ENCODE measurements at regions not wholly inside any gene's neighbourhood (a gene's known extent, or its start where the extent isn't known, plus 50 kb on each side); places are given as distances from the start of the nearest gene placed in this dataset.

GRCh38 chr6:50924758-50925157, 106.1 kb downstream of the TFAP2B start:
- H2BK12ac ChIP-seq (ENCODE audit: low read length): no peak overlapping the region
- no peaks in the 10 kb centered on the region for H3K79me2 ChIP-seq (ENCODE audit: control insufficient read depth, insufficient read depth, low read length, poor library complexity)
- no peak overlapping the region for H4K12ac ChIP-seq (ENCODE audit: low read depth, low read length)
- no peaks in the 10 kb centered on the region for H3K27me3 ChIP-seq (ENCODE audit: insufficient read depth, low read length)
- H2AFZ ChIP-seq (ENCODE audit: insufficient read depth, low read length, poor library complexity): no peak overlapping the region
- H3K14ac ChIP-seq (ENCODE audit: low read length): no peak overlapping the region
- H4K8ac ChIP-seq (ENCODE audit: low read depth, low read length): no peak overlapping the region
- H2BK5ac ChIP-seq (ENCODE audit: low read depth, low read length, poor library complexity): no peak overlapping the region
- H3K9ac ChIP-seq (ENCODE audit: low read length): no peak overlapping the region
- no peak overlapping the region for H2BK120ac ChIP-seq (ENCODE audit: insufficient read depth, low read length, poor library complexity)
- H4K91ac ChIP-seq (ENCODE audit: low read depth, low read length): no peak overlapping the region
- H3K9me3 ChIP-seq (ENCODE audit: insufficient read depth, low read depth, low read length): peaks cover 2% of the 10 kb centered on the region
- no CpG with 5 or more reads among the region's 3 CpGs for WGBS (ENCODE audit: extremely low coverage, insufficient coverage, insufficient read length)
- H3K4me3 ChIP-seq (ENCODE audit: low read depth, low read length): no peak overlapping the region
- H3K18ac ChIP-seq (ENCODE audit: low read length): no peak overlapping the region
- no peak for DNase-seq
- no peak overlapping the region for H3K4ac ChIP-seq (ENCODE audit: low read depth, low read length)
- H3K36me3 ChIP-seq (ENCODE audit: control insufficient read depth in 1 of 2, insufficient read depth in 2 of 2, low read length in 2 of 2): no peaks in the 10 kb centered on the region
- H3K27ac ChIP-seq (ENCODE audit: low read depth, low read length): no peak overlapping the region
- H3K23ac ChIP-seq (ENCODE audit: low read length): no peak overlapping the region
- H2AK5ac ChIP-seq (ENCODE audit: low read length): no peak overlapping the region
- H3K4me2 ChIP-seq (ENCODE audit: low read length): no peak overlapping the region
- no peaks in the 10 kb centered on the region for H3K4me1 ChIP-seq (ENCODE audit: control insufficient read depth in 1 of 2, insufficient read depth in 2 of 2, low read length in 2 of 2)
- H3K79me1 ChIP-seq (ENCODE audit: low read length): no peaks in the 10 kb centered on the region

GRCh38 chr6:50925548-50925947, 106.9 kb downstream of the TFAP2B start:
- Histone ChIP-seq H3K36me3 (ENCODE audit: control insufficient read depth in 1 of 2, insufficient read depth in 2 of 2, low read length in 2 of 2) (no peaks in the 10 kb centered on the region), H3K79me2 (ENCODE audit: control insufficient read depth, insufficient read depth, low read length, poor library complexity) (no peaks in the 10 kb centered on the region), H4K8ac (ENCODE audit: low read depth, low read length) (no peak overlapping the region), H3K27me3 (ENCODE audit: insufficient read depth, low read length) (no peaks in the 10 kb centered on the region), H3K4ac (ENCODE audit: low read depth, low read length) (no peak overlapping the region), H3K79me1 (ENCODE audit: low read length) (no peaks in the 10 kb centered on the region), H3K4me3 (ENCODE audit: low read depth, low read length) (no peak overlapping the region), H3K18ac (ENCODE audit: low read length) (no peak overlapping the region), H3K14ac (ENCODE audit: low read length) (no peak overlapping the region), H2AK5ac (ENCODE audit: low read length) (no peak overlapping the region), H3K9me3 (ENCODE audit: insufficient read depth, low read depth, low read length) (peaks cover 2% of the 10 kb centered on the region), H4K12ac (ENCODE audit: low read depth, low read length) (no peak overlapping the region), H3K4me1 (ENCODE audit: control insufficient read depth in 1 of 2, insufficient read depth in 2 of 2, low read length in 2 of 2) (no peaks in the 10 kb centered on the region), H2BK12ac (ENCODE audit: low read length) (no peak overlapping the region), H4K91ac (ENCODE audit: low read depth, low read length) (no peak overlapping the region), H3K27ac (ENCODE audit: low read depth, low read length) (no peak overlapping the region), H3K23ac (ENCODE audit: low read length) (no peak overlapping the region), H2BK5ac (ENCODE audit: low read depth, low read length, poor library complexity) (no peak overlapping the region), H2BK120ac (ENCODE audit: insufficient read depth, low read length, poor library complexity) (no peak overlapping the region), H3K4me2 (ENCODE audit: low read length) (no peak overlapping the region), H3K9ac (ENCODE audit: low read length) (no peak overlapping the region), H2AFZ (ENCODE audit: insufficient read depth, low read length, poor library complexity) (no peak overlapping the region)
- DNase-seq: no peak

GRCh38 chr6:50925981-50926380, 107.3 kb downstream of the TFAP2B start:
- Histone ChIP-seq H3K27me3 (ENCODE audit: insufficient read depth, low read length) (no peaks in the 10 kb centered on the region), H3K23ac (ENCODE audit: low read length) (no peak overlapping the region), H3K14ac (ENCODE audit: low read length) (no peak overlapping the region), H3K18ac (ENCODE audit: low read length) (no peak overlapping the region), H2AFZ (ENCODE audit: insufficient read depth, low read length, poor library complexity) (no peak overlapping the region), H3K9me3 (ENCODE audit: insufficient read depth, low read depth, low read length) (peaks cover 1% of the 10 kb centered on the region), H2BK5ac (ENCODE audit: low read depth, low read length, poor library complexity) (no peak overlapping the region), H3K4ac (ENCODE audit: low read depth, low read length) (no peak overlapping the region), H4K91ac (ENCODE audit: low read depth, low read length) (no peak overlapping the region), H4K8ac (ENCODE audit: low read depth, low read length) (no peak overlapping the region), H3K4me1 (ENCODE audit: control insufficient read depth in 1 of 2, insufficient read depth in 2 of 2, low read length in 2 of 2) (no peaks in the 10 kb centered on the region), H3K4me2 (ENCODE audit: low read length) (no peak overlapping the region), H2AK5ac (ENCODE audit: low read length) (no peak overlapping the region), H3K79me1 (ENCODE audit: low read length) (no peaks in the 10 kb centered on the region), H3K4me3 (ENCODE audit: low read depth, low read length) (no peak overlapping the region), H2BK12ac (ENCODE audit: low read length) (no peak overlapping the region), H3K9ac (ENCODE audit: low read length) (no peak overlapping the region), H2BK120ac (ENCODE audit: insufficient read depth, low read length, poor library complexity) (no peak overlapping the region), H3K79me2 (ENCODE audit: control insufficient read depth, insufficient read depth, low read length, poor library complexity) (no peaks in the 10 kb centered on the region), H3K36me3 (ENCODE audit: control insufficient read depth in 1 of 2, insufficient read depth in 2 of 2, low read length in 2 of 2) (no peaks in the 10 kb centered on the region), H4K12ac (ENCODE audit: low read depth, low read length) (no peak overlapping the region), H3K27ac (ENCODE audit: low read depth, low read length) (no peak overlapping the region)
- no CpG with 5 or more reads among the region's 2 CpGs for WGBS (ENCODE audit: extremely low coverage, insufficient coverage, insufficient read length)
- peak in 1 of 2 donors; percentile 47 for DNase-seq

- no peak overlapping the region for H2AK5ac ChIP-seq (ENCODE audit: low read length)
- H3K4me3 ChIP-seq (ENCODE audit: low read depth, low read length): no peak overlapping the region
- H3K23ac ChIP-seq (ENCODE audit: low read length): no peak overlapping the region
- H3K27ac ChIP-seq (ENCODE audit: low read depth, low read length): no peak overlapping the region
- H3K27me3 ChIP-seq (ENCODE audit: insufficient read depth, low read length): no peaks in the 10 kb centered on the region
- no peak overlapping the region for H2BK5ac ChIP-seq (ENCODE audit: low read depth, low read length, poor library complexity)
- no peaks in the 10 kb centered on the region for H3K36me3 ChIP-seq (ENCODE audit: control insufficient read depth in 1 of 2, insufficient read depth in 2 of 2, low read length in 2 of 2)
- H2BK12ac ChIP-seq (ENCODE audit: low read length): no peak overlapping the region
- no peak overlapping the region for H4K8ac ChIP-seq (ENCODE audit: low read depth, low read length)
- no peak overlapping the region for H2BK120ac ChIP-seq (ENCODE audit: insufficient read depth, low read length, poor library complexity)
- no peaks in the 10 kb centered on the region for H3K4me1 ChIP-seq (ENCODE audit: control insufficient read depth in 1 of 2, insufficient read depth in 2 of 2, low read length in 2 of 2)
- H3K4ac ChIP-seq (ENCODE audit: low read depth, low read length): no peak overlapping the region
- H3K14ac ChIP-seq (ENCODE audit: low read length): no peak overlapping the region
- no peaks in the 10 kb centered on the region for H3K79me2 ChIP-seq (ENCODE audit: control insufficient read depth, insufficient read depth, low read length, poor library complexity)
- no CpG with 5 or more reads among the region's 3 CpGs for WGBS (ENCODE audit: extremely low coverage, insufficient coverage, insufficient read length)
- no peaks in the 10 kb centered on the region for H3K79me1 ChIP-seq (ENCODE audit: low read length)
- H3K4me2 ChIP-seq (ENCODE audit: low read length): no peak overlapping the region
- no peak overlapping the region for H2AFZ ChIP-seq (ENCODE audit: insufficient read depth, low read length, poor library complexity)
- H3K9me3 ChIP-seq (ENCODE audit: insufficient read depth, low read depth, low read length): no peaks in the 10 kb centered on the region
- no peak for DNase-seq
- no peak overlapping the region for H4K91ac ChIP-seq (ENCODE audit: low read depth, low read length)
- H3K18ac ChIP-seq (ENCODE audit: low read length): no peak overlapping the region
- no peak overlapping the region for H4K12ac ChIP-seq (ENCODE audit: low read depth, low read length)
- H3K9ac ChIP-seq (ENCODE audit: low read length): no peak overlapping the region
These were observed 109.1 kb downstream of the TFAP2B start for GRCh38 chr6:50927800-50928199.

All from trophoblast cell (in vitro differentiated cells and primary cell).